Activated CD4-positive, alpha-beta T cell treated with anti-CD3 and anti-CD28 coated beads, Interleukin-2, amount 50 U/mL, for 16 hours (primary cell): ENCODE measurements at regions not wholly inside any gene's neighbourhood (a gene's known extent, or its start where the extent isn't known, plus 50 kb on each side); places are given as distances from the start of the nearest gene placed in this dataset.

Source experiments
- DNase-seq: peaks from one replicate; pipeline ENCODE4 v3.0.0-alpha.2; 2020

GRCh38 chr16:26729951-26730541 is 336.7 kb upstream of the C16orf82 start:
- no peak for DNase-seq

DNA sequence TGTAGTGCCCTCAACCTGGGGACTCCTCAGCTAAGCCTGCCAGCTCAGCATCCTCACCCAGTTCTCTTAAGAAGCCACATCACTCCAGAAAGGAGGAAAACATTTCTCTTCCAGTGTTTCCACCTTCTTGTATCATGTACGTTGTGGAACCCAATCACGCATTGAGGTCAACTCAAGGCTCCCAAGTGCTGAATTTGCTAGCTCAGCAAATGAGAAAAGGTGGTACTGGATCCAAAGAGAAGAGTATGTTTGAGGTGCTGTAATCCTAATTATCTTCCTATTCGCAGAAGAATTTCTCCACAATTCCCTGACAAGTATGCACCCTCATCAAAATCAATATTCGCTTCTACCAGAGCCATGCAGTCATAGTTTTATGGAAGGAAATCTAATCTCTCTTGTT is 335.0 kb upstream of the C16orf82 start:
- no peak for DNase-seq

GRCh38 chr16:26733710-26734109 is 333.0 kb upstream of the C16orf82 start:
- no peak for DNase-seq

DNA sequence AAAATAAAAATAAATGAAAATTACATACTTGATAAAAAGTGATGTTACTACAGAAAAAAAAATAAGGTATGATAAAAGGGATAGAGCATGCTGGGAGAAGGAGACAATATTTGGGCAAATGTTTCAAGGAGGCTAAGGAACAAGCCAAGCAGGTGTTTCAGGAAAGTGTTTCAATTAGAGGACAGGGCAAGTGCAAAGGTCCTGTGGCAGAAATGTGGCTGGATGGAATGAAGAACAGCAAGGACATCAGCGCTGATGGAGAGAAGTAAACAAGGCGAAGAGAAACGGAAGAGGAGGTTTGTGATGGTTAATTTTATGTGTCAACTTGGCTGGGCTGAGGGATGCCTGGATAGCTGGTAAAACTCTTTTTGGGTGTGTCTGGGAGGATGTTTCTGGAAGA is 331.2 kb upstream of the C16orf82 start:
- no peak for DNase-seq

DNA sequence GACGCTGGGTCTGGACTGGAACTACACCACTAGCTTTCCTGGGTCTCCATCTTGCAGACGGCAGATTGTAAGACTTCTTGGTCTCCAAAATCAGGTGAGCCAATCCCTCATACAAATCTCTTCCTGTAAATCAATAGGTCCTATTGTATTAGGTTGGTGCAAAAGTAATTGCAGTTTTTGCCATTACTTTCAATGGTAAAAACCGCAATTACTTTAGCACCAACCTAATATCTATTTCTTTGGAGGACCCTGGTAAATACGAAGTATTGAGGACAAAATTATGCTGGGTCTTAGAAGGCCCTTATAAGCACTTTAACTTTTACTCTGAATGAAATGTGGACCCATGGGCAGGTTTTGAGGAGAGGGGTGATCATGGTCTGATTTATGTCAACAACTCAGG is 330.6 kb upstream of the C16orf82 start:
- DNase-seq, result no peak

DNA sequence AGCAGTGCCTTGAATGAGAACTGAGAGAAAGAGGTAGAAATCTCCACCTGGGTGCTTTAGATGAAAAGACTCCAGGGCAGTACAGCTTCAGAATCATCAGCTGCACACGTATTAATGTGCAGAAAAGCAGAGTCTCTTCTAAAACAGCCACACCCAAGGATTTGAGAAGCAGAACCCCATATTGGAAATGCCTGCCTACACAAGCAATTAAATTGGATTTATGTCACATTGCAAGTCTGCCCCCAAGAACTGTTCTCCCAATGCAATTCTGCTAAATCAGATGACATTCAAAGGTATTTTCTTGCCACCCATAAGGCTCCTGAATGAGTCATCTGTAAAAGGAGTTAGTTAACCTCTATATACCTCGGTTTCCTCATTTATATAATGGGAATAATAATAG is 326.0 kb upstream of the C16orf82 start:
- DNase-seq, result no peak

DNA sequence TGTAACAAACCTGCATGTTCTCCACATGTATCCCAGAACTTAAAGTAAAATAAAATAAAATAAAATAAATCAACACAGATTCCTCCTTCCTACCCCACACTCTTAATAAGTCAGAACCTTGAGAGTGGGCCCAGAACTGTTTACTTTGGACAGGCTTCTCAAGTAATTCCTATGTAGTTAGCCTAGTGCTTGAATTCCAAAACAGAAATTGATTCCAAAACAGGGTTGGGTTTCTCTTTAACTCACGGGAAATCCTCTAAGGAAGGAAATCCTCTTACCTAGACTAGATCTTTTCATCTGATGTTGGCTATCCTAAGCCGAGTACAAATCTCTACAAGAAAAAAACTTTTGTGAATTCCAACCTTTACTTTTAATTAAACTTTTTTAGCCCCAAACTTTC is 324.7 kb upstream of the C16orf82 start:
- DNase-seq, result no peak

- DNase-seq, result no peak
These were observed 322.3 kb upstream of the C16orf82 start for GRCh38 chr16:26744430-26744829.

GRCh38 chr16:26747760-26748159 is 319.0 kb upstream of the C16orf82 start:
- DNase-seq, result no peak

DNA sequence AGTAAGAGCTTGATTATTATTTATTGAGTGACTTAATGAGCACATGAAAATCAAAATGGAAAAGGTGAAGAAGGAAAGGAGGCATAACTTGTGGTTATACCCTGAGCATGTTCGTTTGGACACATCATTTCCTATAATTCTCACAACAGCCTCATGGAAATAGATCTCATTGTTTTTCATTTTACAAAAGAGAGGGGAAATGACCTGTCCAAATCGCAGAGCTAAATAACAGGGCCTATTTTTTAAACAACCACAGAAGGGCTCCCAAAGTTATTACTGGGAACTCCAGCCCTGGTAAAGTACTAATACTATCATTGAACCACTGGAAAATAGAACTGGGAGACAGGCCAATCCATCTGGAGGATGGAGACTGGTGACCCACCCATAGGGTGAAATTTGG is 317.7 kb upstream of the C16orf82 start:
- no peak for DNase-seq

GRCh38 chr16:26752166-26752565 is 314.6 kb upstream of the C16orf82 start:
- no peak for DNase-seq

- DNase-seq, result no peak
These were observed 310.1 kb upstream of the C16orf82 start for GRCh38 chr16:26756633-26757032.

DNA sequence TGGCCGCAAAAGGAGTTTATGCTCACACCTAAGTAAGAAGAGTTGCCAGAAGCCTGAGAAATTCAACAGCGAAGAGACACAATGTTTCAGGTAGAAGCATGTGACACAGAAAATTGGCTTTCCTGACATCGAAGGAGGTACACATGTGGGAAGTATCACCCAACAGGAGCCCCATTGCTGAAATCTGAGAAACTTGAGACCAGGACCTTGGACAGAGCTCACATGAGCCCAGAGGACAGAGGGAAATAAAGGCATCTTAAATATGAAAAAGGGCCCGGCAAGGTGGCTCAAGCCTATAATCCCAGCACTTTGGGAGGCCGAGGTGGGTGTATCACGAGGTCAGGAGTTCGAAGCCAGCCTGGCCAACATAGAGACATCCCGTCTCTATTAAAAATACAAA is 304.1 kb upstream of the C16orf82 start:
- DNase-seq, result no peak

GRCh38 chr16:26765087-26765486 is 301.6 kb upstream of the C16orf82 start:
- DNase-seq, result no peak

- no peak for DNase-seq
These were observed 298.2 kb upstream of the C16orf82 start for GRCh38 chr16:26768385-26769010.

- no peak for DNase-seq
These were observed 296.2 kb upstream of the C16orf82 start for GRCh38 chr16:26770547-26770946.

- DNase-seq, result peak; percentile 65
These were observed 294.2 kb upstream of the C16orf82 start for GRCh38 chr16:26772503-26772902.

- no peak for DNase-seq
These were observed 288.9 kb upstream of the C16orf82 start for GRCh38 chr16:26777821-26778220.

- DNase-seq, result peak; percentile 10
These were observed 278.8 kb upstream of the C16orf82 start for GRCh38 chr16:26787924-26788323.

- DNase-seq, result no peak
These were observed 275.6 kb upstream of the C16orf82 start for GRCh38 chr16:26791169-26791568.

- peak; percentile 41 for DNase-seq
These were observed 271.5 kb upstream of the C16orf82 start for GRCh38 chr16:26795184-26795583.

- DNase-seq, result no peak
These were observed 265.1 kb upstream of the C16orf82 start for GRCh38 chr16:26801628-26802027.

DNA sequence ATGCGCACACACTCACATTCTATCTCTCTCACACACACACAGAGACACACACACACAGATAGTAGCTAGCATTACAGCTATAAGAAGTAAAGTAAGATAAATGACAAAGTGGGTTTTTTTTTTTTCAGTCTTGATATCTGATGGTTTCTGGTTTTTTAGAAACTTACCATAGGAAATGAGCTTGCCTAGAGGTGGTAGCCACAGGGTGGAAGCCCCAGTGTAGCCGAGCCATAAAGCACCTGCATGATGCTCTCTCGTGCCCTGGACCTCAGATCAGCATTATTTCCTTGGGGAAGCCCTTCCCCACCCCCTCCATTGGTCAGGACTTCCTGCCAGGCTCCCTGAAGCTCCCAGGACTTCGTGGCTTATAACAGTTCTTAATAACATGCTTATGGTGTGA is 264.3 kb upstream of the C16orf82 start:
- no peak for DNase-seq

GRCh38 chr16:26802965-26803364 is 263.8 kb upstream of the C16orf82 start:
- no peak for DNase-seq

GRCh38 chr16:26806657-26807056 is 260.1 kb upstream of the C16orf82 start:
- DNase-seq, result no peak
